ENCODE measurements at regions not wholly inside any gene's neighbourhood (a gene's known extent, or its start where the extent isn't known, plus 50 kb on each side); places are given as distances from the start of the nearest gene placed in this dataset.

DNA sequence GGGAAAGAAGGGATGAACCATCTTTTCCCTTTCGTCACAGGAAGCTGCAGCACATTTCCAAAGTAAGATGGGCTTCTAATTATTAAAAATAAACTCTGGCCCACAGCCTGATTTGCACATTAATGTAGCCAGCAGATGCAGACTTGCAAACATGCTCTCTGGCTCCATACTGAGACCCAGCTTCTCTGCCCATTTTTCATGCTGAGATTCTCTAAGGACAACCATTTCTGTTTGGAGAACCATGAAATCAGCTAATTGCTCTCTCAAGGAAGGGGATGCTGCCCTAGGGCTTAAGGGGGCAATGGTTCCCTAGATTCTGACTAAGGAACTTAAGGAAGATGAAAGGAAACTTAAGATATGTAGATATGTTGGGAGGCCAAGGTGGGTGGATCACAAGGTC is 63.0 kb upstream of the CES5A start:
- no peak for DNase-seq

DNA sequence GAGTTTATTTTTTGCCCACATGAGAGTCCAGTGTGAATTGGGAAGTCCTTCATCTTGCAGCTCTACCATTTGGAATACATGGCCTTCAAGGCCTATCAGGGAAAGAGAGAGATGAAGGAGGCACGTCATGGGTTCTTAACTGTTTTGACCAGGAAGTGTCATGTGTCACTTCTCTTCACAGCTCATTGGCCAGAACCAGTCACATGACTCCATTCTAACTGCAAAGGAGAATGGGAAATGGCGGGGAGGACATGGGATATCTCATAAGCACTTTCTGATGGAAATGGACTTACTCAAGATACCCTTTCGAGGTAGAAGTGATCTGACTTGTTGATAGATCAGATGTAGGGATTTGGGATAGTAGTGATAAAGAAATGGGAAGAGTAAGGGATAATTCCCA is 57.9 kb upstream of the CES5A start:
- DNase-seq = no peak

- DNase-seq = no peak
These were observed 54.9 kb upstream of the CES5A start for GRCh38 chr16:55930036-55930435.

DNA sequence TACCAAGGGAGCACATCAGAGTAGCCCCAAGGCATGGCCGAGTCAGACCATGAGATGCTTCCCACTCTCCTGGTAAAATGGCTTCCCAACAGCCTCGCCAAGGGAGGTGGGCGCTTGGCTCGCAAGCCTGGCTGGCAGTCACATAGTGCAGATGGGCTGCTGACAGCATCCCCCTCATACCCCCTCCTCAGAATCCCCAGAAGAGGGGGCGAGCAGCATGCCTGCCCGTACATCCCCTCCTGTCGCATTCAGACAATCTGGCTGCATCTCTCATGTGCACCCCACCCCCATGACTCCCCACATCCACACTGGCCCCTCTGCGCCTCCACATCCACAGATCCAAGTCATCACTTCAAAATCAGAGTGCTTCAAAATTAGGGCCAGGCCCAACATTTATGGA is 54.0 kb upstream of the CES5A start:
- DNase-seq = no peak

- no peak for DNase-seq
These were observed 50.1 kb upstream of the CES5A start for GRCh38 chr16:55925242-55925641.

All from central memory CD4-positive, alpha-beta T cell (primary cell).